GM23338 (cell line): ENCODE measurements at regions not wholly inside any gene's neighbourhood (a gene's known extent, or its start where the extent isn't known, plus 50 kb on each side); places are given as distances from the start of the nearest gene placed in this dataset.

Source experiments
- EZH2 ChIP-seq: fragments of 200-600 bp; sonication (generic); IDR thresholded peaks from one replicate; pipeline ENCODE4 v1.8.0; 2017; ENCODE audit warnings: antibody characterized with exemption, mild to moderate bottlenecking, low read depth; ENCODE audit not compliant: unreplicated experiment
- JUNB ChIP-seq: IDR thresholded peaks from one replicate; pipeline ENCODE4 v1.6.1; 2016; ENCODE audit warnings: antibody characterized with exemption; ENCODE audit not compliant: unreplicated experiment
- ZNF114 ChIP-seq: fragments of 250-450 bp; sonication (Bioruptor Pico); IDR thresholded peaks from 2 replicates; pipeline ENCODE4 v1.5.0; 2020; ENCODE audit warnings: mild to moderate bottlenecking, moderate library complexity
- TF ChIP-seq, protein P1 (sequence below): fragments of 250-450 bp; sonication (Bioruptor Pico); IDR thresholded peaks from 2 replicates; pipeline ENCODE4 v1.5.0; 2020; ENCODE audit warnings: mild to moderate bottlenecking, moderate library complexity
- TF ChIP-seq, protein P2 (sequence below): IDR thresholded peaks from one replicate; pipeline ENCODE4 v1.6.1; 2018; ENCODE audit warnings: antibody characterized with exemption; ENCODE audit not compliant: unreplicated experiment

DNA sequence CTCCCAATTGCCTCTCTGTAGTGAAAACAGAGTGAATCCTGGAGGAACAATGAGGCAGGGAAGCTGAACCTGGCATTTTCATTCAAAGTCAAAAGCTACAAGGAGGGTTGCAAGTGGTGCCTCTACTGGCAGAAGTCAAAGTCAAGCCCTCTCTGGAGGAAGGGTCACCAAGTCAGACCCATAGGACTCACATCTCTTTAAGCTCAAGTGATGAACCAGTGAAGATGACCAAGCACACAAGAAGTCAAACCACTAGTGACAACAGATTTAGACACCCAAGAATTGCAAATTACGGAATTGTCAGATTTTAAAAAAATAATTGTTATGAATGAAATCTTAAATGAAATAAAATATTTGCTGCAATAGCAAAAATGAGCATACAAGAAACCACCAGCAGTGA lies 81.1 kb upstream of the ATP1B1 start (continued):
- TF ChIP-seq, protein P1, sequence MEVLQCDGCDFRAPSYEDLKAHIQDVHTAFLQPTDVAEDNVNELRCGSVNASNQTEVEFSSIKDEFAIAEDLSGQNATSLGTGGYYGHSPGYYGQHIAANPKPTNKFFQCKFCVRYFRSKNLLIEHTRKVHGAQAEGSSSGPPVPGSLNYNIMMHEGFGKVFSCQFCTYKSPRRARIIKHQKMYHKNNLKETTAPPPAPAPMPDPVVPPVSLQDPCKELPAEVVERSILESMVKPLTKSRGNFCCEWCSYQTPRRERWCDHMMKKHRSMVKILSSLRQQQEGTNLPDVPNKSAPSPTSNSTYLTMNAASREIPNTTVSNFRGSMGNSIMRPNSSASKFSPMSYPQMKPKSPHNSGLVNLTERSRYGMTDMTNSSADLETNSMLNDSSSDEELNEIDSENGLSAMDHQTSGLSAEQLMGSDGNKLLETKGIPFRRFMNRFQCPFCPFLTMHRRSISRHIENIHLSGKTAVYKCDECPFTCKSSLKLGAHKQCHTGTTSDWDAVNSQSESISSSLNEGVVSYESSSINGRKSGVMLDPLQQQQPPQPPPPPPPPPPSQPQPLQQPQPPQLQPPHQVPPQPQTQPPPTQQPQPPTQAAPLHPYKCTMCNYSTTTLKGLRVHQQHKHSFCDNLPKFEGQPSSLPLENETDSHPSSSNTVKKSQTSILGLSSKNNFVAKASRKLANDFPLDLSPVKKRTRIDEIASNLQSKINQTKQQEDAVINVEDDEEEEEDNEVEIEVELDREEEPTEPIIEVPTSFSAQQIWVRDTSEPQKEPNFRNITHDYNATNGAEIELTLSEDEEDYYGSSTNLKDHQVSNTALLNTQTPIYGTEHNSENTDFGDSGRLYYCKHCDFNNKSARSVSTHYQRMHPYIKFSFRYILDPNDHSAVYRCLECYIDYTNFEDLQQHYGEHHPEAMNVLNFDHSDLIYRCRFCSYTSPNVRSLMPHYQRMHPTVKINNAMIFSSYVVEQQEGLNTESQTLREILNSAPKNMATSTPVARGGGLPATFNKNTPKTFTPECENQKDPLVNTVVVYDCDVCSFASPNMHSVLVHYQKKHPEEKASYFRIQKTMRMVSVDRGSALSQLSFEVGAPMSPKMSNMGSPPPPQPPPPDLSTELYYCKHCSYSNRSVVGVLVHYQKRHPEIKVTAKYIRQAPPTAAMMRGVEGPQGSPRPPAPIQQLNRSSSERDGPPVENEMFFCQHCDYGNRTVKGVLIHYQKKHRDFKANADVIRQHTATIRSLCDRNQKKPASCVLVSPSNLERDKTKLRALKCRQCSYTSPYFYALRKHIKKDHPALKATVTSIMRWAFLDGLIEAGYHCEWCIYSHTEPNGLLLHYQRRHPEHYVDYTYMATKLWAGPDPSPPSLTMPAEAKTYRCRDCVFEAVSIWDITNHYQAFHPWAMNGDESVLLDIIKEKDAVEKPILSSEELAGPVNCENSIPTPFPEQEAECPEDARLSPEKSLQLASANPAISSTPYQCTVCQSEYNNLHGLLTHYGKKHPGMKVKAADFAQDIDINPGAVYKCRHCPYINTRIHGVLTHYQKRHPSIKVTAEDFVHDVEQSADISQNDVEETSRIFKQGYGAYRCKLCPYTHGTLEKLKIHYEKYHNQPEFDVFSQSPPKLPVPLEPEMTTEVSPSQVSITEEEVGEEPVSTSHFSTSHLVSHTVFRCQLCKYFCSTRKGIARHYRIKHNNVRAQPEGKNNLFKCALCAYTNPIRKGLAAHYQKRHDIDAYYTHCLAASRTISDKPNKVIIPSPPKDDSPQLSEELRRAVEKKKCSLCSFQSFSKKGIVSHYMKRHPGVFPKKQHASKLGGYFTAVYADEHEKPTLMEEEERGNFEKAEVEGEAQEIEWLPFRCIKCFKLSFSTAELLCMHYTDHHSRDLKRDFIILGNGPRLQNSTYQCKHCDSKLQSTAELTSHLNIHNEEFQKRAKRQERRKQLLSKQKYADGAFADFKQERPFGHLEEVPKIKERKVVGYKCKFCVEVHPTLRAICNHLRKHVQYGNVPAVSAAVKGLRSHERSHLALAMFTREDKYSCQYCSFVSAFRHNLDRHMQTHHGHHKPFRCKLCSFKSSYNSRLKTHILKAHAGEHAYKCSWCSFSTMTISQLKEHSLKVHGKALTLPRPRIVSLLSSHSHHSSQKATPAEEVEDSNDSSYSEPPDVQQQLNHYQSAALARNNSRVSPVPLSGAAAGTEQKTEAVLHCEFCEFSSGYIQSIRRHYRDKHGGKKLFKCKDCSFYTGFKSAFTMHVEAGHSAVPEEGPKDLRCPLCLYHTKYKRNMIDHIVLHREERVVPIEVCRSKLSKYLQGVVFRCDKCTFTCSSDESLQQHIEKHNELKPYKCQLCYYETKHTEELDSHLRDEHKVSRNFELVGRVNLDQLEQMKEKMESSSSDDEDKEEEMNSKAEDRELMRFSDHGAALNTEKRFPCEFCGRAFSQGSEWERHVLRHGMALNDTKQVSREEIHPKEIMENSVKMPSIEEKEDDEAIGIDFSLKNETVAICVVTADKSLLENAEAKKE (CRISPR knock-in tag): no peak
- TF ChIP-seq JUNB: no peak
- TF ChIP-seq, protein P2, sequence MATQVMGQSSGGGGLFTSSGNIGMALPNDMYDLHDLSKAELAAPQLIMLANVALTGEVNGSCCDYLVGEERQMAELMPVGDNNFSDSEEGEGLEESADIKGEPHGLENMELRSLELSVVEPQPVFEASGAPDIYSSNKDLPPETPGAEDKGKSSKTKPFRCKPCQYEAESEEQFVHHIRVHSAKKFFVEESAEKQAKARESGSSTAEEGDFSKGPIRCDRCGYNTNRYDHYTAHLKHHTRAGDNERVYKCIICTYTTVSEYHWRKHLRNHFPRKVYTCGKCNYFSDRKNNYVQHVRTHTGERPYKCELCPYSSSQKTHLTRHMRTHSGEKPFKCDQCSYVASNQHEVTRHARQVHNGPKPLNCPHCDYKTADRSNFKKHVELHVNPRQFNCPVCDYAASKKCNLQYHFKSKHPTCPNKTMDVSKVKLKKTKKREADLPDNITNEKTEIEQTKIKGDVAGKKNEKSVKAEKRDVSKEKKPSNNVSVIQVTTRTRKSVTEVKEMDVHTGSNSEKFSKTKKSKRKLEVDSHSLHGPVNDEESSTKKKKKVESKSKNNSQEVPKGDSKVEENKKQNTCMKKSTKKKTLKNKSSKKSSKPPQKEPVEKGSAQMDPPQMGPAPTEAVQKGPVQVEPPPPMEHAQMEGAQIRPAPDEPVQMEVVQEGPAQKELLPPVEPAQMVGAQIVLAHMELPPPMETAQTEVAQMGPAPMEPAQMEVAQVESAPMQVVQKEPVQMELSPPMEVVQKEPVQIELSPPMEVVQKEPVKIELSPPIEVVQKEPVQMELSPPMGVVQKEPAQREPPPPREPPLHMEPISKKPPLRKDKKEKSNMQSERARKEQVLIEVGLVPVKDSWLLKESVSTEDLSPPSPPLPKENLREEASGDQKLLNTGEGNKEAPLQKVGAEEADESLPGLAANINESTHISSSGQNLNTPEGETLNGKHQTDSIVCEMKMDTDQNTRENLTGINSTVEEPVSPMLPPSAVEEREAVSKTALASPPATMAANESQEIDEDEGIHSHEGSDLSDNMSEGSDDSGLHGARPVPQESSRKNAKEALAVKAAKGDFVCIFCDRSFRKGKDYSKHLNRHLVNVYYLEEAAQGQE: no peak
- TF ChIP-seq EZH2: no peak
- TF ChIP-seq ZNF114 (CRISPR knock-in tag): no peak
